PC-3 (cell line): ENCODE measurements at regions not wholly inside any gene's neighbourhood (a gene's known extent, or its start where the extent isn't known, plus 50 kb on each side); places are given as distances from the start of the nearest gene placed in this dataset.

Experiments used
- ATAC-seq: fragments of 200-7000 bp; cut with Tn5 transposase; 2 replicates; pipeline ENCODE4 v1.9.1; 2020; ENCODE audit warnings: mild to moderate bottlenecking, moderate library complexity
- BruUV-seq: library from RNA; stranded (reverse); fragments of 400-500 nt; replicated peaks from 2 replicates; lab custom pipeline; 2021; lab: Mats Ljungman, UMichigan
- CTCF ChIA-PET: fragments of 300-600 bp; sonication (Branson Sonifier 250); formaldehyde crosslinking; loops from one replicate; lab custom pipeline; 2022; ENCODE audit warnings: antibody characterized with exemption; lab: Charles Lee
- POLR2A ChIA-PET: fragments of 300-600 bp; sonication (Branson Sonifier 250); formaldehyde crosslinking; loops from one replicate; lab custom pipeline; 2022; ENCODE audit warnings: antibody characterized with exemption; ENCODE audit not compliant: unreplicated experiment; lab: Charles Lee
- DNase-seq: peaks from one replicate; pipeline ENCODE4 v3.0.0-alpha.2; 2015
- H2AFZ ChIP-seq: fragments of 300-600 bp; sonication (generic); 2 replicates; pipeline ENCODE4 v1.6.0; 2016; ENCODE audit warnings: antibody characterized with exemption, low read length
- H3F3A ChIP-seq: fragments of 300-600 bp; sonication (generic); one replicate; pipeline ENCODE4 v1.6.0; 2017; ENCODE audit warnings: antibody characterized with exemption, low read length, control low read depth, mild to moderate bottlenecking; ENCODE audit not compliant: unreplicated experiment
- H3K27ac ChIP-seq: fragments of 300-600 bp; sonication (generic); 2 replicates; pipeline ENCODE4 v1.5.1; 2016; ENCODE audit warnings: mild to moderate bottlenecking, low read length
- H3K27me3 ChIP-seq: fragments of 300-600 bp; sonication (generic); 2 replicates; pipeline ENCODE4 v1.6.1; 2016; ENCODE audit warnings: low read length, mixed read lengths
- H3K36me3 ChIP-seq: fragments of 300-600 bp; sonication (generic); 2 replicates; pipeline ENCODE4 v1.6.1; 2016; ENCODE audit warnings: low read depth, mixed run types, low read length, mixed read lengths
- H3K4me1 ChIP-seq: fragments of 300-600 bp; sonication (generic); 2 replicates; pipeline ENCODE4 v1.5.1; 2016; ENCODE audit warnings: low read length; ENCODE audit not compliant: insufficient read depth
- H3K4me2 ChIP-seq: fragments of 300-600 bp; sonication (generic); 2 replicates; pipeline ENCODE4 v1.6.0; 2016; ENCODE audit warnings: low read length
- H3K4me3 ChIP-seq: fragments of 300-600 bp; sonication (generic); 2 replicates; pipeline ENCODE4 v1.5.1; 2016; ENCODE audit warnings: mild to moderate bottlenecking, low read length, mixed read lengths
- H3K79me2 ChIP-seq: fragments of 300-600 bp; sonication (generic); 2 replicates; pipeline ENCODE4 v1.6.1; 2017; ENCODE audit warnings: low read length, mixed read lengths
- H3K9ac ChIP-seq: fragments of 300-600 bp; sonication (generic); 2 replicates; pipeline ENCODE4 v1.6.0; 2016; ENCODE audit warnings: mild to moderate bottlenecking, low read length
- H3K9me2 ChIP-seq: fragments of 300-600 bp; sonication (generic); replicated peaks from 2 replicates; pipeline ENCODE4 v1.6.1; 2016; ENCODE audit warnings: mixed run types, low read length, mixed read lengths
- H3K9me3 ChIP-seq: fragments of 300-600 bp; sonication (generic); 2 replicates; pipeline ENCODE4 v1.6.1; 2016; ENCODE audit warnings: low read length, mixed read lengths
- H4K20me1 ChIP-seq: fragments of 300-600 bp; sonication (generic); 2 replicates; pipeline ENCODE4 v1.6.1; 2016; ENCODE audit warnings: low read length, mixed read lengths
- CTCF ChIP-seq: fragments of 300-600 bp; sonication (generic); conservative IDR thresholded peaks from 2 replicates; pipeline ENCODE4 v1.5.1; 2017; ENCODE audit warnings: antibody characterized with exemption, low read depth, mild to moderate bottlenecking, low read length
- EZH2 ChIP-seq: fragments of 300-600 bp; sonication (generic); IDR thresholded peaks from one replicate; pipeline ENCODE4 v1.6.1; 2017; ENCODE audit warnings: antibody characterized with exemption, mild to moderate bottlenecking, low read length; ENCODE audit not compliant: unreplicated experiment
- EZH2phosphoT487 ChIP-seq: fragments of 300-600 bp; sonication (generic); IDR thresholded peaks from 2 replicates; pipeline ENCODE4 v1.6.1; 2018; ENCODE audit warnings: mild to moderate bottlenecking, antibody characterized with exemption, low read length, borderline replicate concordance
- intact Hi-C: fragments of 100-400 bp; cut with micrococcal nuclease; formaldehyde crosslinking; loops from 2 replicates; pipeline ENCODE4 v1.9.0; 2023

- H3K4me2 ChIP-seq, result no peak overlapping the region
- ATAC-seq (no peak), DNase-seq (no peak)
- no peaks in the 10 kb centered on the region for H3K9me3 ChIP-seq
- no peak overlapping the region for H3K27ac ChIP-seq
- ChIA-PET CTCF (no interaction called here), POLR2A (no interaction called here)
- no peaks in the 10 kb centered on the region for H3K36me3 ChIP-seq
- H3K27me3 ChIP-seq, result peaks cover 3% of the 10 kb centered on the region; the same call in 1 of the 2 replicates
- TF ChIP-seq EZH2 (no peak), CTCF (no peak), EZH2phosphoT487 (no peak)
- H3K9me2 ChIP-seq, result no peaks in the 10 kb centered on the region
- H3K4me1 ChIP-seq, result no peaks in the 10 kb centered on the region
- no TSS peak for BruUV-seq
- no peak overlapping the region for H3K4me3 ChIP-seq
- H3K79me2 ChIP-seq, result no peaks in the 10 kb centered on the region
- no peaks in the 10 kb centered on the region for H3F3A ChIP-seq
- H3K9ac ChIP-seq, result no peak overlapping the region
- no peak overlapping the region for H2AFZ ChIP-seq
- H4K20me1 ChIP-seq, result no peaks in the 10 kb centered on the region
- intact Hi-C loops, result no loop called here
Measured at GRCh38 chr12:34188974-34189373, 166.7 kb downstream of the ALG10 start.

- Histone ChIP-seq H3K36me3 (no peaks in the 10 kb centered on the region), H3K4me3 (no peak overlapping the region), H4K20me1 (no peaks in the 10 kb centered on the region), H3K79me2 (no peaks in the 10 kb centered on the region), H3K27me3 (peaks cover 3% of the 10 kb centered on the region; the same call in 1 of the 2 replicates), H3K4me2 (no peak overlapping the region), H3K9ac (no peak overlapping the region), H3K27ac (no peak overlapping the region), H3K9me3 (no peaks in the 10 kb centered on the region), H3F3A (no peaks in the 10 kb centered on the region), H2AFZ (no peak overlapping the region), H3K9me2 (no peaks in the 10 kb centered on the region), H3K4me1 (no peaks in the 10 kb centered on the region)
- no TSS peak for BruUV-seq
- TF ChIP-seq CTCF (no peak), EZH2 (no peak), EZH2phosphoT487 (no peak)
- ChIA-PET POLR2A (no interaction called here), CTCF (no interaction called here)
- DNase-seq (no peak), ATAC-seq (no peak)
- intact Hi-C loops, result no loop called here
Measured at GRCh38 chr12:34190054-34190453, 167.8 kb downstream of the ALG10 start.

GRCh38 chr12:34198924-34199323 is 176.6 kb downstream of the ALG10 start:
- intact Hi-C loops, result no loop called here
- Histone ChIP-seq H3K9ac (no peak overlapping the region), H3K9me3 (no peaks in the 10 kb centered on the region), H2AFZ (no peak overlapping the region), H3K36me3 (no peaks in the 10 kb centered on the region), H3F3A (no peaks in the 10 kb centered on the region), H3K4me2 (no peak overlapping the region), H3K4me3 (no peak overlapping the region), H3K79me2 (no peaks in the 10 kb centered on the region), H3K9me2 (no peaks in the 10 kb centered on the region), H3K4me1 (no peaks in the 10 kb centered on the region), H3K27ac (no peak overlapping the region), H3K27me3 (no peaks in the 10 kb centered on the region), H4K20me1 (no peaks in the 10 kb centered on the region)
- DNase-seq, result no peak
- TF ChIP-seq EZH2phosphoT487, result no peak
- TF ChIP-seq EZH2, result no peak
- no peak for TF ChIP-seq CTCF
- ATAC-seq, result no peak
- POLR2A ChIA-PET, result no interaction called here
- BruUV-seq, result no TSS peak
- CTCF ChIA-PET, result no interaction called here
